Right lobe of liver (tissue), 6 donors: ENCODE measurements at regions not wholly inside any gene's neighbourhood (a gene's known extent, or its start where the extent isn't known, plus 50 kb on each side); places are given as distances from the start of the nearest gene placed in this dataset.

Experiments used
- ATAC-seq, 4 donors: fragments of 200-7000 bp; cut with Tn5 transposase; one replicate each; pipeline ENCODE4 v1.9.1; 2020; ENCODE audit warnings: mild to moderate bottlenecking in 4 of 4, moderate library complexity in 4 of 4
- DNase-seq, 3 donors: peaks; one replicate each; pipeline ENCODE4 v3.0.0-alpha.2; 2020
- H3K27ac ChIP-seq, 3 donors: fragments of 200-600 bp; one replicate each; pipeline ENCODE4 v1.8.0; 2022
- H3K27me3 ChIP-seq, 2 donors: fragments of 200-600 bp; one replicate each; pipeline ENCODE4 v1.8.0; 2022
- H3K36me3 ChIP-seq, 4 donors: fragments of 200-600 bp; sonication (generic) in 1 of 4; one replicate each; pipeline versions ENCODE4 v1.5.1 to v1.8.0; 2017 to 2022; ENCODE audit warnings: control low read depth in 1 of 4
- H3K4me1 ChIP-seq, 4 donors: fragments of 200-600 bp; sonication (generic) in 1 of 4; one replicate each; pipeline versions ENCODE4 v1.5.1 to v1.8.0; 2017 to 2022; ENCODE audit warnings: control low read depth in 1 of 4
- H3K4me3 ChIP-seq, 3 donors: fragments of 200-600 bp; one replicate each; pipeline ENCODE4 v1.8.0; 2022
- H3K9me3 ChIP-seq, 4 donors: fragments of 200-600 bp; sonication (generic) in 1 of 4; one replicate each; pipeline versions ENCODE4 v1.5.1 to v1.8.0; 2017 to 2022; ENCODE audit warnings: control low read depth in 1 of 4
- POLR2A ChIP-seq: fragments of 450-650 bp; IDR thresholded peaks from one replicate; pipeline ENCODE4 v1.6.1; 2017; ENCODE audit warnings: antibody characterized with exemption, mild to moderate bottlenecking
- WGBS: methylation state at CpG from one replicate; pipeline ENCODE4 v1.1.6; 2018; ENCODE audit warnings: low coverage, low lambda C conversion rate; ENCODE audit not compliant: insufficient coverage; ENCODE audit errors: missing lambda C conversion rate; 5-methylcytosine and 5-hydroxymethylcytosine counted together
- intact Hi-C, 2 donors: fragments of 100-400 bp; cut with DNase I; formaldehyde crosslinking; loops; one replicate each; pipeline versions ENCODE4 v1.11.2 to v1.14.1; 2022
- TF ChIP-seq, protein P1 (sequence below), 4 donors: fragments of 200-600 bp in 3 of 4; fragments of 450-650 bp in 1 of 4; IDR thresholded peaks; one replicate each; pipeline versions ENCODE4 v1.5.1 to v1.8.0; 2016 to 2022; ENCODE audit warnings: antibody characterized with exemption in 4 of 4, mild to moderate bottlenecking in 2 of 4
- donor health status: DM: no; HTN: yes; CAD: no.
- donor health status: DM: no; HTN: no; CAD: no.
- donor health status: DM: no; HTN: no; CAD: no.
- donor health status: DM: no; HTN: yes; CAD: no.
- donor health status: DM: no; HTN: yes; CAD: no.

DNA sequence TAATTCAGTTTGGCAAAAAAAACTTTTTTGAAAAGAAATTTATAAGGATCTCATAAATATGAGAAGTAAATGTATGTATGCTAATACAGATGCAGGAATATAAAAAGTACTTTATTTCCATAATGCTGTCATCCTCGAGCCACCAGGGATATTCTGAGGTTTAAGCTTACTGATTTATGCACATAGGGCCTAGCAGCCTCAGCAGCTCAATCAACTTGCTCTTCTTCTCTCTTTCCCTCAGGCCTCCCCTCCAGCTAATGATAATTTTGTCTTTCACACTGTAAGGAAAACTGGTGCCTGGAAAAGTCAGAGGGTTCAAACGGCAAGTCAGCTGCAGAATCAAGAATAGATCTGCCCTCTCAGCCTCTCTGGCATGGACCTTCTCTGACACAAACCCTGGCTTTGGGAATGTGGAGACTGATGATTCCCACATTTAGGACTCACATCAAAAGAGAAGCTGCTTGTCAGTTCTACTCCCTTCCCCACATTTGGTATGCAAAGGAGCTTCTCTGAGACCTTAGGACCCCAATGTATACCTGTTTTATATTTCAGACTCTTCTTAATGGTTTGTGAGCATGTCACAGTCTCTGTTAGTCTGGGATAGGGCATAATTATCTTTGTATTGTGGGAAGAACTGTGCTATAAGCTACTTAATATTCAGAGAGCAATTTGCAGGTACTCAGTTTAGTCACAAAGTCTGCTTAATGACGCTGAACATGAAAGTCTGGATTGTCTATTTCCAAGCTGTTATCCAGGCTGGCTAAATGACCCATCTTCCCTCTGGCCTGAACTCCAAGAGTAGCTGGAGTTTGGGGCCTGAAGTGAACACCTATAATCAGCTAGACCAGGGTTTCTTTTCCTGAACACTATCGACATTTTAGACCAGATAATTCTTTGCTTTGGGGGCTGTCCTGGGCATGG is 52.1 kb upstream of the DIPK1A start:
- H3K36me3 ChIP-seq = no peaks in the 10 kb centered on the region
- H3K4me1 ChIP-seq = no peaks in the 10 kb centered on the region
- H3K27me3 ChIP-seq = no peaks in the 10 kb centered on the region
- 70% methylated on average over 3 of the region's 4 CpGs for WGBS
- H3K27ac ChIP-seq = no peak overlapping the region
- H3K4me3 ChIP-seq = no peak overlapping the region
- ATAC-seq (no peak), DNase-seq (no peak)
- intact Hi-C loops = no loop called here
- H3K9me3 ChIP-seq = no peaks in the 10 kb centered on the region
- no peak for TF ChIP-seq POLR2A
- TF ChIP-seq, protein P1, sequence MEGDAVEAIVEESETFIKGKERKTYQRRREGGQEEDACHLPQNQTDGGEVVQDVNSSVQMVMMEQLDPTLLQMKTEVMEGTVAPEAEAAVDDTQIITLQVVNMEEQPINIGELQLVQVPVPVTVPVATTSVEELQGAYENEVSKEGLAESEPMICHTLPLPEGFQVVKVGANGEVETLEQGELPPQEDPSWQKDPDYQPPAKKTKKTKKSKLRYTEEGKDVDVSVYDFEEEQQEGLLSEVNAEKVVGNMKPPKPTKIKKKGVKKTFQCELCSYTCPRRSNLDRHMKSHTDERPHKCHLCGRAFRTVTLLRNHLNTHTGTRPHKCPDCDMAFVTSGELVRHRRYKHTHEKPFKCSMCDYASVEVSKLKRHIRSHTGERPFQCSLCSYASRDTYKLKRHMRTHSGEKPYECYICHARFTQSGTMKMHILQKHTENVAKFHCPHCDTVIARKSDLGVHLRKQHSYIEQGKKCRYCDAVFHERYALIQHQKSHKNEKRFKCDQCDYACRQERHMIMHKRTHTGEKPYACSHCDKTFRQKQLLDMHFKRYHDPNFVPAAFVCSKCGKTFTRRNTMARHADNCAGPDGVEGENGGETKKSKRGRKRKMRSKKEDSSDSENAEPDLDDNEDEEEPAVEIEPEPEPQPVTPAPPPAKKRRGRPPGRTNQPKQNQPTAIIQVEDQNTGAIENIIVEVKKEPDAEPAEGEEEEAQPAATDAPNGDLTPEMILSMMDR (IDR thresholded peaks at IDR 0.05) = no peak

DNA sequence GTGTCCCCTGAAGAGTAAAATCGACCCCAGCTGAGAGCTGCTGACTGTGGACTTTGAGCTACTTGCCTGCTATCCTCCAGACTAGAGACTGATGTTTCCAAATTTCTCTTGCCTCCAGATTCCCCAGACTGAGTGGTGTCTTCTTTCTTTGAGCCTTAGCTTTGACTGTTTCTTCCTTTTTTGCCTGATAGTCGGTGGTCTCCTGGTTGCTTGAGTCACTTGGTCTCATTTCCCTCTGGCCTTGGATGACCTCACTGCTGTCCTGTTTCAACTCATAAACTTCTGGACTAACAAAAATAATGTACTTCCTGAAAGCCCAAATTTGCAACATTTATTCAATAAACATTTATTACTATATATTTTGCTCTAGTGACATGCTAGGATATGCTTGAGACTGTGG is 52.9 kb upstream of the DIPK1A start:
- peak in 2 of 4 donors; percentile 48 to 50 for ATAC-seq
- H3K36me3 ChIP-seq = no peaks in the 10 kb centered on the region
- H3K27ac ChIP-seq = no peak overlapping the region
- no peak overlapping the region for H3K4me3 ChIP-seq
- 17% methylated on average over 2 of the region's 2 CpGs for WGBS
- TF ChIP-seq, protein P1 (IDR thresholded peaks at IDR 0.05) = no peak
- no peak for TF ChIP-seq POLR2A
- no peaks in the 10 kb centered on the region for H3K4me1 ChIP-seq
- no peaks in the 10 kb centered on the region for H3K27me3 ChIP-seq
- DNase-seq = no peak
- intact Hi-C loops = no loop called here
- H3K9me3 ChIP-seq = no peaks in the 10 kb centered on the region

DNA sequence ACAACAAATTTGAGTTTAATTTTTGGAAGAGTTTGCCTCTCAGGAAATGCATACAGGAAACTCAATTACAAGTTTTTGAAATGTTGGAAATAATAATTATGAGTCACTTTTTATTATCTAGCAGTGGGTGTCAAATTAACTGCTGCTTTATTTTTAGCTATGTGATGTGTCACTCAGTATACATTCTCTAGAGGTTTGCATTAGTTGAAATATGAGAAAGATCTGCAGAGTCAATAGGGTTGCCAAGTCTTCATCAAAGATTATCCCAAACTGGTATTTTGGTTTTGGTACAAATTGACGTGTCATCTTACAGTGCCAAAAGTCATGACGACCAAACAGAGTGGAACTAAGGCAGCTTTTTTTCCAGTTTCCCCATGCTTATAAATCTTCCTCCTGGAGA is 54.3 kb upstream of the DIPK1A start:
- no peaks in the 10 kb centered on the region for H3K4me1 ChIP-seq
- H3K9me3 ChIP-seq = no peaks in the 10 kb centered on the region
- no peak overlapping the region for H3K4me3 ChIP-seq
- H3K27me3 ChIP-seq = no peaks in the 10 kb centered on the region
- H3K36me3 ChIP-seq = no peaks in the 10 kb centered on the region
- no peak overlapping the region for H3K27ac ChIP-seq
- DNase-seq = no peak
- TF ChIP-seq, protein P1 (IDR thresholded peaks at IDR 0.05) = no peak
- no peak for TF ChIP-seq POLR2A
- ATAC-seq = no peak
- intact Hi-C loops = no loop called here
- 35% methylated on average over 2 of the region's 2 CpGs for WGBS

DNA sequence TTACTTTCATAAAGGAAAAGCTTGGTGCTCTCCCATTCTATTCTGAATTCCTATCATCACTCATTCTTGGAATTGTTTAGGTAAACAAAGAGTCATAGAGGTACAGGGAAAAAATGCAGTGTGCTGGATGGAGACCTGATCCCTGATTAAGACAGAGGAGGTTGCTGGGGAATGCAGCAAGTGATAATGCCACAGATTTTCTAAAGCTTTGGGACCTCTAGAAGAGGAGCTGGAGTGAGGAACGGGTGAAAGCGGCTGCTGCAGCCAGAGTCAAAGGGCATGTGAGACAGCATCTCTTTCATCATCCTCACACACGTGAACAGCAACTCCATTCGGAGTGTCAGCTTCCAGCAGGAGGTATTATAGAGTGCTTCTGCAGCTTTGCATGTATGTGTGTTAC is 54.9 kb upstream of the DIPK1A start:
- intact Hi-C loops = no loop called here
- 20% methylated on average over 3 of the region's 4 CpGs for WGBS
- no peaks in the 10 kb centered on the region for H3K9me3 ChIP-seq
- H3K4me1 ChIP-seq = no peaks in the 10 kb centered on the region
- no peak overlapping the region for H3K27ac ChIP-seq
- no peak overlapping the region for H3K4me3 ChIP-seq
- DNase-seq = peak in 1 of 3 donors; percentile 48
- no peaks in the 10 kb centered on the region for H3K36me3 ChIP-seq
- peak; percentile 78 to 87 (median 85) for ATAC-seq
- TF ChIP-seq POLR2A = no peak
- TF ChIP-seq, protein P1 (IDR thresholded peaks at IDR 0.05) = no peak
- no peaks in the 10 kb centered on the region for H3K27me3 ChIP-seq
